HS-27A (cell line): ENCODE measurements at regions not wholly inside any gene's neighbourhood (a gene's known extent, or its start where the extent isn't known, plus 50 kb on each side); places are given as distances from the start of the nearest gene placed in this dataset.
"Not testable (repeated sequence)": the region's sequence is repeated elsewhere in the genome, so short reads cannot be mapped to it uniquely, and the experiment has no call there.

Source experiments
- DNase-seq: peaks from one replicate; pipeline ENCODE4 v3.0.0-alpha.2; 2012; ENCODE audit warnings: low read depth, missing footprints

- no peak for DNase-seq
These were observed 106.1 kb upstream of the KMT2C start for GRCh38 chr7:152541892-152542291.

- not testable (repeated sequence) for DNase-seq
These were observed 103.3 kb upstream of the KMT2C start for GRCh38 chr7:152539190-152539495.

GRCh38 chr7:152538346-152539189 lies 102.8 kb upstream of the KMT2C start:
- DNase-seq: not testable (repeated sequence)

- DNase-seq: no peak
These were observed 101.8 kb upstream of the KMT2C start for GRCh38 chr7:152537639-152538038.

- DNase-seq: no peak
These were observed 92.8 kb upstream of the KMT2C start for GRCh38 chr7:152528612-152529011.

- no peak for DNase-seq
These were observed 91.8 kb upstream of the KMT2C start for GRCh38 chr7:152527610-152528032.

GRCh38 chr7:152523916-152524315 lies 88.1 kb upstream of the KMT2C start:
- DNase-seq: no peak

GRCh38 chr7:152522571-152523067 lies 86.8 kb upstream of the KMT2C start:
- no peak for DNase-seq

- DNase-seq: no peak
These were observed 85.9 kb upstream of the KMT2C start for GRCh38 chr7:152521420-152522337.

GRCh38 chr7:152520861-152521302 lies 85.1 kb upstream of the KMT2C start:
- DNase-seq: no peak

- DNase-seq: no peak
These were observed 83.5 kb upstream of the KMT2C start for GRCh38 chr7:152519290-152519689.

GRCh38 chr7:152516216-152516615 lies 80.4 kb upstream of the KMT2C start:
- DNase-seq: no peak

GRCh38 chr7:152515266-152515950 lies 79.6 kb upstream of the KMT2C start:
- not testable (repeated sequence) for DNase-seq

- DNase-seq: no peak
These were observed 78.9 kb upstream of the KMT2C start for GRCh38 chr7:152514771-152515105.

- DNase-seq: no peak
These were observed 78.3 kb upstream of the KMT2C start for GRCh38 chr7:152513861-152514770.

- DNase-seq: no peak
These were observed 76.9 kb upstream of the KMT2C start for GRCh38 chr7:152512706-152513105.

GRCh38 chr7:152511736-152512135 lies 75.9 kb upstream of the KMT2C start:
- DNase-seq: no peak

- DNase-seq: no peak
These were observed 72.9 kb upstream of the KMT2C start for GRCh38 chr7:152508701-152509100.

- no peak for DNase-seq
These were observed 69.8 kb upstream of the KMT2C start for GRCh38 chr7:152505606-152506005.

GRCh38 chr7:152504816-152505215 lies 69.0 kb upstream of the KMT2C start:
- DNase-seq: no peak

- no peak for DNase-seq
These were observed 68.6 kb upstream of the KMT2C start for GRCh38 chr7:152504367-152504766.
